ENCODE measurements at regions not wholly inside any gene's neighbourhood (a gene's known extent, or its start where the extent isn't known, plus 50 kb on each side); places are given as distances from the start of the nearest gene placed in this dataset.

DNA sequence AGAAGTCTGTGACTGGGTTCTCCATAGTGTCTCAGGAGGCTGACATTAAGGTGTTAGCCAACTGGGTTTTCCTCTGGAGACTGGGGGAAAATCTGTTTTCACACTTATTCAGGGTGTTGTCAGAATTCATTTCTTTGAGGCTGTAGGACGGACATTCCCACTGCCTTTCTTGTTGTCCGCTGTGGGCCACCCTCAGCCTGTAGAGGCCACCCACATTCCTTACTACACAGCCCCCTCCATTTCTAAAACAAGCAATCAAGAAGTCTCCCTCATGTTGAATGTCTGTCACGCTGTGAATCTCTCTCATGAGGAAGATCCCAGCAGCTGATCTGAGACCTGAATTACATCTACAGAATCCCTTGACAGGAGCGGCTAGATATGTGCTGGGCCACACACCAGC is 295.5 kb upstream of the RUNX1 start:
- TF ChIP-seq POLR2A (IDR thresholded peaks at IDR 0.05), result no peak
- TF ChIP-seq, protein P1, sequence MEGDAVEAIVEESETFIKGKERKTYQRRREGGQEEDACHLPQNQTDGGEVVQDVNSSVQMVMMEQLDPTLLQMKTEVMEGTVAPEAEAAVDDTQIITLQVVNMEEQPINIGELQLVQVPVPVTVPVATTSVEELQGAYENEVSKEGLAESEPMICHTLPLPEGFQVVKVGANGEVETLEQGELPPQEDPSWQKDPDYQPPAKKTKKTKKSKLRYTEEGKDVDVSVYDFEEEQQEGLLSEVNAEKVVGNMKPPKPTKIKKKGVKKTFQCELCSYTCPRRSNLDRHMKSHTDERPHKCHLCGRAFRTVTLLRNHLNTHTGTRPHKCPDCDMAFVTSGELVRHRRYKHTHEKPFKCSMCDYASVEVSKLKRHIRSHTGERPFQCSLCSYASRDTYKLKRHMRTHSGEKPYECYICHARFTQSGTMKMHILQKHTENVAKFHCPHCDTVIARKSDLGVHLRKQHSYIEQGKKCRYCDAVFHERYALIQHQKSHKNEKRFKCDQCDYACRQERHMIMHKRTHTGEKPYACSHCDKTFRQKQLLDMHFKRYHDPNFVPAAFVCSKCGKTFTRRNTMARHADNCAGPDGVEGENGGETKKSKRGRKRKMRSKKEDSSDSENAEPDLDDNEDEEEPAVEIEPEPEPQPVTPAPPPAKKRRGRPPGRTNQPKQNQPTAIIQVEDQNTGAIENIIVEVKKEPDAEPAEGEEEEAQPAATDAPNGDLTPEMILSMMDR (IDR thresholded peaks at IDR 0.05), result no peak

All from upper lobe of left lung (tissue), 4 donors.